Activated CD4-positive, alpha-beta T cell treated with anti-CD3 and anti-CD28 coated beads, Interleukin-2, Interleukin-6, amounts not matched to agents 100 ng/mL and 50 ng/mL, durations not matched to agents 16 hours and 8 hours (primary cell): ENCODE measurements at regions not wholly inside any gene's neighbourhood (a gene's known extent, or its start where the extent isn't known, plus 50 kb on each side); places are given as distances from the start of the nearest gene placed in this dataset.

Experiments
- DNase-seq: peaks from one replicate; pipeline ENCODE4 v3.0.0-alpha.2; 2020

- no peak for DNase-seq
Measured at GRCh38 chr6:29884261-29884660, 56.6 kb downstream of the HLA-G start.

- no peak for DNase-seq
Measured at GRCh38 chr6:29886701-29887100, 55.6 kb upstream of the HLA-A start.

DNA sequence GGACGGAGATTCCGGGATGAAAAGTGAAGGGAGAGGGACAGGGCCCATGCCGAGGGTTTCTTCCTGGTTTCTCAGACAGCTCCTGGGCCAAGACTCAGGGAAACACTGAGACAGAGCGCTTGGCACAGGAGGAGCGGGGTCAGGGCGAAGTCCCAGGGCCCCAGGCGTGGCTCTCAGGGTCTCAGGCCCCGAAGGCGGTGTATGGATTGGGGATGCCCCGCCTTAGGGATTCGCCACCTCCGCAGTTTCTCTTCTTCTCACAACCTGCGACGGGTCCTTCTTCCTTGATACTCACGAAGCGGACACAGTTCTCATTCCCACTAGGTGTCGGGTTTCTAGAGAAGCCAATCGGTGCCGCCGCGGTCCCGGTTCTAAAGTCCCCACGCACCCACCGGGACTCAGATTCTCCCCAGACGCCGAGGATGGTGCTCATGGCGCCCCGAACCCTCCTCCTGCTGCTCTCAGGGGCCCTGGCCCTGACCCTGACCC lies 55.0 kb upstream of the HLA-A start:
- DNase-seq: peak; percentile 34

DNA sequence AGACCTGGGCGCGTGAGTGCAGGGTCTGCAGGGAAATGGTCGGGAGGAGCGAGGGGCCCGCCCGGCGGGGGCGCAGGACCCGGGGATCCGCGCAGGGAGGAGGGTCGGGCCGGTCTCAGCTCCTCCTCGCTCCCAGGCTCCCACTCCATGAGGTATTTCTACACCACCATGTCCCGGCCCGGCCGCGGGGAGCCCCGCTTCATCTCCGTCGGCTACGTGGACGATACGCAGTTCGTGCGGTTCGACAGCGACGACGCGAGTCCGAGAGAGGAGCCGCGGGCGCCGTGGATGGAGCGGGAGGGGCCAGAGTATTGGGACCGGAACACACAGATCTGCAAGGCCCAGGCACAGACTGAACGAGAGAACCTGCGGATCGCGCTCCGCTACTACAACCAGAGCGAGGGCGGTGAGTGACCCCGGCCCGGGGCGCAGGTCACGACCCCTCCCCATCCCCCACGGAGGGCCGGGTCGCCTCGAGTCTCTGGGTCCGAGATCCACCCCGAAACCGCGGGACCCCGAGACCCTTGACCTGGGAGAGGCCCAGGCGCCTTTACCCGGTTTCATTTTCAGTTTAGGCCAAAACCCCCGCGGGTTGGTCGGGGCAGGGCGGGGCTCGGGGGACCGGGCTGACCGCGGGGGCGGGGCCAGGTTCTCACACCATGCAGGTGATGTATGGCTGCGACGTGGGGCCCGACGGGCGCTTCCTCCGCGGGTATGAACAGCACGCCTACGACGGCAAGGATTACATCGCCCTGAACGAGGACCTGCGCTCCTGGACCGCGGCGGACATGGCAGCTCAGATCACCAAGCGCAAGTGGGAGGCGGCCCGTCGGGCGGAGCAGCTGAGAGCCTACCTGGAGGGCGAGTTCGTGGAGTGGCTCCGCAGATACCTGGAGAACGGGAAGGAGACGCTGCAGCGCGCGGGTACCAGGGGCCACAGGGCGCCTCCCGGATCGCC lies 54.2 kb upstream of the HLA-A start:
- peak; percentile 87 for DNase-seq
